ENCODE measurements at regions not wholly inside any gene's neighbourhood (a gene's known extent, or its start where the extent isn't known, plus 50 kb on each side); places are given as distances from the start of the nearest gene placed in this dataset.
A peak's percentile ranks its signal among the peaks of the same experiment; 100 is the strongest.

- peak overlapping the region; percentile 61 for H3K27ac ChIP-seq (replicated peaks; ENCODE audit: low read length)
- H3K18ac ChIP-seq (ENCODE audit: low read length) = peak overlapping the region; percentile 81
- H3K27me3 ChIP-seq (ENCODE audit: control insufficient read depth in 3 of 3, insufficient read depth in 3 of 3, low read depth in 1 of 3, low read length in 3 of 3) = peaks cover 0 to 8% (median 0%) of the 10 kb centered on the region in 3 experiments
- DNase-seq (ENCODE audit: low spot score) = no peak
- no peak overlapping the region for H3K9ac ChIP-seq (ENCODE audit: low read depth, low read length, poor library complexity)
- H2BK5ac ChIP-seq (ENCODE audit: low read length) = no peak overlapping the region
- no peaks in the 10 kb centered on the region for H3K36me3 ChIP-seq (replicated peaks in 1 of 2; ENCODE audit: control insufficient read depth in 2 of 2, insufficient read depth in 2 of 2, low read length in 2 of 2)
- no peak overlapping the region for H4K91ac ChIP-seq (ENCODE audit: low read depth, low read length, poor library complexity)
- no peak overlapping the region for H2AK5ac ChIP-seq (ENCODE audit: low read depth, low read length)
- peaks cover 7 to 16% of the 10 kb centered on the region in 2 donors for H3K4me1 ChIP-seq (ENCODE audit: control insufficient read depth in 2 of 2, insufficient read depth in 1 of 2, low read depth in 1 of 2, low read length in 2 of 2)
- no peak overlapping the region for H2BK120ac ChIP-seq (ENCODE audit: low read depth, low read length)
- no CpG with 5 or more reads among the region's 10 CpGs for WGBS, 2 donors (ENCODE audit: extremely low coverage in 2 of 2, insufficient read length in 2 of 2, insufficient replicate concordance in 1 of 2)
- peak overlapping the region; percentile 27 for H2BK12ac ChIP-seq (ENCODE audit: low read length)
- H3K14ac ChIP-seq (ENCODE audit: low read length) = no peak overlapping the region
- peak overlapping the region; percentile 77 for H2BK15ac ChIP-seq (ENCODE audit: low read length)
- H2AFZ ChIP-seq (ENCODE audit: low read length) = peak overlapping the region; percentile 70
- H4K8ac ChIP-seq (ENCODE audit: low read depth, low read length) = no peak overlapping the region
- no peak overlapping the region for H3K4ac ChIP-seq (ENCODE audit: low read length)
- H3K79me1 ChIP-seq (ENCODE audit: low read depth, low read length) = no peaks in the 10 kb centered on the region
- H3K4me3 ChIP-seq (ENCODE audit: low read length in 2 of 2) = no peak overlapping the region
- no peak overlapping the region for H3K23ac ChIP-seq (ENCODE audit: low read depth, low read length, poor library complexity)
- H3K9me3 ChIP-seq (replicated peaks in 1 of 2; ENCODE audit: control insufficient read depth in 2 of 2, insufficient read depth in 1 of 2, low read depth in 1 of 2, low read length in 2 of 2) = no peaks in the 10 kb centered on the region
- H3K4me2 ChIP-seq (ENCODE audit: insufficient read depth, low read length, poor library complexity, severe bottlenecking) = no peak overlapping the region
These were observed 167.9 kb upstream of the MAF start for GRCh38 chr16:79768276-79768970.

- H4K91ac ChIP-seq (ENCODE audit: low read depth, low read length, poor library complexity) = no peak overlapping the region
- WGBS, 2 donors (ENCODE audit: extremely low coverage in 2 of 2, insufficient read length in 2 of 2, insufficient replicate concordance in 1 of 2) = no CpG with 5 or more reads among the region's 7 CpGs
These were observed 167.1 kb upstream of the MAF start for GRCh38 chr16:79767421-79768275.

GRCh38 chr16:79765901-79766394, 165.4 kb upstream of the MAF start:
- no peak overlapping the region for H3K23ac ChIP-seq (ENCODE audit: low read depth, low read length, poor library complexity)
- no peak overlapping the region for H3K14ac ChIP-seq (ENCODE audit: low read length)
- H3K27me3 ChIP-seq (ENCODE audit: control insufficient read depth in 3 of 3, insufficient read depth in 3 of 3, low read depth in 1 of 3, low read length in 3 of 3) = no peaks in the 10 kb centered on the region
- no CpG with 5 or more reads among the region's 2 CpGs for WGBS, 2 donors (ENCODE audit: extremely low coverage in 2 of 2, insufficient read length in 2 of 2, insufficient replicate concordance in 1 of 2)
- H2BK15ac ChIP-seq (ENCODE audit: low read length) = no peak overlapping the region
- no peaks in the 10 kb centered on the region for H3K36me3 ChIP-seq (replicated peaks in 1 of 2; ENCODE audit: control insufficient read depth in 2 of 2, insufficient read depth in 2 of 2, low read length in 2 of 2)
- H3K27ac ChIP-seq (replicated peaks; ENCODE audit: low read length) = no peak overlapping the region
- peaks cover 6 to 16% of the 10 kb centered on the region in 2 donors for H3K4me1 ChIP-seq (ENCODE audit: control insufficient read depth in 2 of 2, insufficient read depth in 1 of 2, low read depth in 1 of 2, low read length in 2 of 2)
- H3K9ac ChIP-seq (ENCODE audit: low read depth, low read length, poor library complexity) = no peak overlapping the region
- H3K18ac ChIP-seq (ENCODE audit: low read length) = no peak overlapping the region
- no peak overlapping the region for H3K4me3 ChIP-seq (ENCODE audit: low read length in 2 of 2)
- H4K91ac ChIP-seq (ENCODE audit: low read depth, low read length, poor library complexity) = no peak overlapping the region
- no peak overlapping the region for H4K8ac ChIP-seq (ENCODE audit: low read depth, low read length)
- DNase-seq (ENCODE audit: low spot score) = no peak
- no peak overlapping the region for H2BK120ac ChIP-seq (ENCODE audit: low read depth, low read length)
- H3K79me1 ChIP-seq (ENCODE audit: low read depth, low read length) = no peaks in the 10 kb centered on the region
- H3K4ac ChIP-seq (ENCODE audit: low read length) = no peak overlapping the region
- H2AFZ ChIP-seq (ENCODE audit: low read length) = no peak overlapping the region
- H2BK12ac ChIP-seq (ENCODE audit: low read length) = no peak overlapping the region
- H2AK5ac ChIP-seq (ENCODE audit: low read depth, low read length) = no peak overlapping the region
- H3K4me2 ChIP-seq (ENCODE audit: insufficient read depth, low read length, poor library complexity, severe bottlenecking) = no peak overlapping the region
- no peaks in the 10 kb centered on the region for H3K9me3 ChIP-seq (replicated peaks in 1 of 2; ENCODE audit: control insufficient read depth in 2 of 2, insufficient read depth in 1 of 2, low read depth in 1 of 2, low read length in 2 of 2)
- H2BK5ac ChIP-seq (ENCODE audit: low read length) = no peak overlapping the region

More at GRCh38 chr16:79767421-79768275, 167.1 kb upstream of the MAF start:
- H3K4me1 ChIP-seq (ENCODE audit: control insufficient read depth in 2 of 2, insufficient read depth in 1 of 2, low read depth in 1 of 2, low read length in 2 of 2) = peaks cover 7 to 16% of the 10 kb centered on the region in 2 donors
- no peak overlapping the region for H3K18ac ChIP-seq (ENCODE audit: low read length)
- H4K8ac ChIP-seq (ENCODE audit: low read depth, low read length) = no peak overlapping the region
- no peak overlapping the region for H2BK5ac ChIP-seq (ENCODE audit: low read length)
- H3K4ac ChIP-seq (ENCODE audit: low read length) = no peak overlapping the region
- H3K9ac ChIP-seq (ENCODE audit: low read depth, low read length, poor library complexity) = no peak overlapping the region
- peak overlapping the region; percentile 61 for H3K27ac ChIP-seq (replicated peaks; ENCODE audit: low read length)
- no peak overlapping the region for H2BK120ac ChIP-seq (ENCODE audit: low read depth, low read length)
- H2BK12ac ChIP-seq (ENCODE audit: low read length) = no peak overlapping the region
- H3K27me3 ChIP-seq (ENCODE audit: control insufficient read depth in 3 of 3, insufficient read depth in 3 of 3, low read depth in 1 of 3, low read length in 3 of 3) = peaks cover 0 to 8% (median 0%) of the 10 kb centered on the region in 3 experiments
- no peaks in the 10 kb centered on the region for H3K79me1 ChIP-seq (ENCODE audit: low read depth, low read length)
- DNase-seq (ENCODE audit: low spot score) = peak; percentile 23
- no peak overlapping the region for H3K4me2 ChIP-seq (ENCODE audit: insufficient read depth, low read length, poor library complexity, severe bottlenecking)
- no peaks in the 10 kb centered on the region for H3K36me3 ChIP-seq (replicated peaks in 1 of 2; ENCODE audit: control insufficient read depth in 2 of 2, insufficient read depth in 2 of 2, low read length in 2 of 2)
- H2AFZ ChIP-seq (ENCODE audit: low read length) = peak overlapping the region; percentile 70
- no peak overlapping the region for H2AK5ac ChIP-seq (ENCODE audit: low read depth, low read length)
- no peak overlapping the region for H3K4me3 ChIP-seq (ENCODE audit: low read length in 2 of 2)
- no peak overlapping the region for H2BK15ac ChIP-seq (ENCODE audit: low read length)
- H3K9me3 ChIP-seq (replicated peaks in 1 of 2; ENCODE audit: control insufficient read depth in 2 of 2, insufficient read depth in 1 of 2, low read depth in 1 of 2, low read length in 2 of 2) = no peaks in the 10 kb centered on the region
- no peak overlapping the region for H3K14ac ChIP-seq (ENCODE audit: low read length)
- no peak overlapping the region for H3K23ac ChIP-seq (ENCODE audit: low read depth, low read length, poor library complexity)

GRCh38 chr16:79765431-79765830, 164.9 kb upstream of the MAF start:
- no peaks in the 10 kb centered on the region for H3K36me3 ChIP-seq (replicated peaks in 1 of 2; ENCODE audit: control insufficient read depth in 2 of 2, insufficient read depth in 2 of 2, low read length in 2 of 2)
- H3K27ac ChIP-seq (replicated peaks; ENCODE audit: low read length) = no peak overlapping the region
- H3K23ac ChIP-seq (ENCODE audit: low read depth, low read length, poor library complexity) = no peak overlapping the region
- H3K4me2 ChIP-seq (ENCODE audit: insufficient read depth, low read length, poor library complexity, severe bottlenecking) = no peak overlapping the region
- H3K9ac ChIP-seq (ENCODE audit: low read depth, low read length, poor library complexity) = no peak overlapping the region
- no peaks in the 10 kb centered on the region for H3K9me3 ChIP-seq (replicated peaks in 1 of 2; ENCODE audit: control insufficient read depth in 2 of 2, insufficient read depth in 1 of 2, low read depth in 1 of 2, low read length in 2 of 2)
- H4K8ac ChIP-seq (ENCODE audit: low read depth, low read length) = no peak overlapping the region
- H3K14ac ChIP-seq (ENCODE audit: low read length) = no peak overlapping the region
- no peak overlapping the region for H2BK15ac ChIP-seq (ENCODE audit: low read length)
- DNase-seq (ENCODE audit: low spot score) = no peak
- no peak overlapping the region for H3K4ac ChIP-seq (ENCODE audit: low read length)
- no CpG with 5 or more reads among the region's 1 CpG for WGBS, 2 donors (ENCODE audit: extremely low coverage in 2 of 2, insufficient read length in 2 of 2, insufficient replicate concordance in 1 of 2)
- peaks cover 3 to 16% of the 10 kb centered on the region in 2 donors for H3K4me1 ChIP-seq (ENCODE audit: control insufficient read depth in 2 of 2, insufficient read depth in 1 of 2, low read depth in 1 of 2, low read length in 2 of 2)
- H4K91ac ChIP-seq (ENCODE audit: low read depth, low read length, poor library complexity) = no peak overlapping the region
- no peak overlapping the region for H3K18ac ChIP-seq (ENCODE audit: low read length)
- H2BK120ac ChIP-seq (ENCODE audit: low read depth, low read length) = no peak overlapping the region
- H3K27me3 ChIP-seq (ENCODE audit: control insufficient read depth in 3 of 3, insufficient read depth in 3 of 3, low read depth in 1 of 3, low read length in 3 of 3) = no peaks in the 10 kb centered on the region
- H3K4me3 ChIP-seq (ENCODE audit: low read length in 2 of 2) = no peak overlapping the region
- no peak overlapping the region for H2BK12ac ChIP-seq (ENCODE audit: low read length)
- no peak overlapping the region for H2AFZ ChIP-seq (ENCODE audit: low read length)
- H2BK5ac ChIP-seq (ENCODE audit: low read length) = no peak overlapping the region
- H3K79me1 ChIP-seq (ENCODE audit: low read depth, low read length) = no peaks in the 10 kb centered on the region
- no peak overlapping the region for H2AK5ac ChIP-seq (ENCODE audit: low read depth, low read length)

Measured in neuronal stem cell (in vitro differentiated cells).